Brain microvascular endothelial cell (primary cell): ENCODE measurements at regions not wholly inside any gene's neighbourhood (a gene's known extent, or its start where the extent isn't known, plus 50 kb on each side); places are given as distances from the start of the nearest gene placed in this dataset.

Source experiments
- DNase-seq: peaks from one replicate; pipeline ENCODE4 v3.0.0-alpha.2; 2020
- H3K27ac ChIP-seq: fragments of 250-450 bp; sonication (Bioruptor Pico); 2 replicates; pipeline ENCODE4 v1.5.1; 2020; ENCODE audit warnings: mild to moderate bottlenecking, moderate library complexity
- H3K27me3 ChIP-seq: fragments of 250-450 bp; sonication (Bioruptor Pico); replicated peaks from 2 replicates; pipeline ENCODE4 v1.5.1; 2020; ENCODE audit warnings: mild to moderate bottlenecking
- H3K36me3 ChIP-seq: fragments of 250-450 bp; sonication (Bioruptor Pico); replicated peaks from 2 replicates; pipeline ENCODE4 v1.5.1; 2020; ENCODE audit warnings: mild to moderate bottlenecking
- H3K4me3 ChIP-seq: 2 replicates; pipeline ENCODE4 v1.5.1; 2011; ENCODE audit warnings: low read depth, mild to moderate bottlenecking, control low read depth, low read length, moderate library complexity
- CTCF ChIP-seq: IDR thresholded peaks from 2 replicates; pipeline ENCODE4 v1.5.1; 2011; ENCODE audit warnings: low read depth, mild to moderate bottlenecking, moderate library complexity, low read length, control low read depth, inconsistent platforms; ENCODE audit errors: missing control alignments
- in situ Hi-C: cut with HindIII; loops from 2 replicates; pipeline ENCODE4 v1.10.0; 2017; ENCODE audit warnings: low sequenced_read_pairs, low pct_ligation_motif_present

GRCh38 chr6:126781582-126781981 lies 336.9 kb upstream of the RSPO3 start:
- in situ Hi-C loops: no loop called here
- H3K36me3 ChIP-seq: no peaks in the 10 kb centered on the region

GRCh38 chr6:126784161-126784790 lies 334.2 kb upstream of the RSPO3 start:
- H3K4me3 ChIP-seq: no peak overlapping the region
- no peaks in the 10 kb centered on the region for H3K27me3 ChIP-seq
- DNase-seq: no peak
- in situ Hi-C loops: no loop called here
- H3K36me3 ChIP-seq: no peaks in the 10 kb centered on the region
- H3K27ac ChIP-seq: no peak overlapping the region
- TF ChIP-seq CTCF: no peak

More at GRCh38 chr6:126781582-126781981, 336.9 kb upstream of the RSPO3 start:
- TF ChIP-seq CTCF: no peak
- Histone ChIP-seq H3K4me3 (no peak overlapping the region), H3K27ac (no peak overlapping the region), H3K27me3 (no peaks in the 10 kb centered on the region)
- DNase-seq: no peak

GRCh38 chr6:126786262-126786661 lies 332.2 kb upstream of the RSPO3 start:
- Histone ChIP-seq H3K27ac (no peak overlapping the region), H3K27me3 (no peaks in the 10 kb centered on the region), H3K4me3 (no peak overlapping the region), H3K36me3 (no peaks in the 10 kb centered on the region)
- TF ChIP-seq CTCF: no peak
- DNase-seq: no peak
- in situ Hi-C loops: no loop called here

GRCh38 chr6:126787635-126788034 lies 330.8 kb upstream of the RSPO3 start:
- H3K27me3 ChIP-seq: no peaks in the 10 kb centered on the region
- in situ Hi-C loops: no loop called here
- no peak overlapping the region for H3K27ac ChIP-seq
- no peak for DNase-seq
- TF ChIP-seq CTCF: no peak
- no peaks in the 10 kb centered on the region for H3K36me3 ChIP-seq
- H3K4me3 ChIP-seq: no peak overlapping the region

- no peaks in the 10 kb centered on the region for H3K36me3 ChIP-seq
- no peak for DNase-seq
- TF ChIP-seq CTCF: no peak
- H3K4me3 ChIP-seq: no peak overlapping the region
- H3K27me3 ChIP-seq: no peaks in the 10 kb centered on the region
- in situ Hi-C loops: no loop called here
- no peak overlapping the region for H3K27ac ChIP-seq
Observed at GRCh38 chr6:126788861-126789365, 329.6 kb upstream of the RSPO3 start.
